Daoy (cell line): ENCODE measurements at regions not wholly inside any gene's neighbourhood (a gene's known extent, or its start where the extent isn't known, plus 50 kb on each side); places are given as distances from the start of the nearest gene placed in this dataset.

ENCODE experiments used
- DNase-seq: peaks from one replicate; pipeline ENCODE4 v3.0.0-alpha.2; 2015; ENCODE audit warnings: low read depth

DNA sequence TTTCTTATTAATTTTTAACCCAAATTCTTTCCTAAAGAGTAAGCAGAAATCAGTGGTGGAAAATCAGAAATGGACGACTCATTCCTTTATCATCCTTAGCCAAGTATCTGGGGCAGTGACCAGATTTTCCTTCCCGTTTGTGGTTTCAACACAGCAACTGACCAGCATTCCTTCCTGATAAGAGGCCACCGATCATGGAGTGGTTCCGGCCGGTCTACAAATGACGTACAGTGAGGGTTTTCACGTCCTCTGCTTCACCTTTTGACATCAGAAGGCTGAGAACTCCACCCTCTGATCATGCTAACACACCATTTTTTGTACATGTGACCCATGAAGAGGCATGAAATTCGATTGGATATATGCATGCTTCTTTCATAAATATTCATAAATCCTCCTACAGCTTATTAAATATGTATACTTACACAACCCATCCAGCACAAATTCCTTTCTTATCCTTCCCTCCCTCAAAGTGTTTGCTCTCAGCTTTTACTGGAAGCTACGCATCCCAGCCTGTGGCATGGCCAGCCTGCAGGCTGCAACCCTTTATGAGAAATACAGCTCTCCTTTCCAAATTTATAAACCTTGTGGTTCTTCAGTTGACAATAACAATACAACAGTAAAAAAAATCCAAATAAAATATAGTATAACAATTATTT lies 173.0 kb upstream of the CASK start:
- peak; percentile 66 for DNase-seq

- DNase-seq: no peak
These were observed 170.9 kb upstream of the CASK start for GRCh38 chrX:42094218-42094617.

DNA sequence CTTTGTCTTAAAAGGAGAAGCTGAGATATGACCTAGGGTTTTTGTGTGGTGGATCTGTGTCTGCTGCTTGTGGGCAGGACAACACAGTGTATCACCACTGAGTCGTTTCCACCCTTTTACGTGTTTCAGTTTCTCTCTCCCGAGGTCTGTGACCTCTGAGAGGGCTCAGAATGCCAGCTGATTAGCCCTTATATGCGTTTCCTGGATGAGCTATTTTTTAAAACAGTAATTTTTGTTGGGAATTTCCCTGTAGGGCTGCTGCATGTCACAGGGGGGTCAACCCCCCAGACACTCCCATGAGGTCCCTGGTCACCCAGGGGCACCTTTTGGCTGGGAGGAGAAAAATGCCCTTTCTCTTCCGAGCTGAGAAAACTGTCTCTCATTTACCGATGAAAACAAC lies 170.4 kb upstream of the CASK start:
- peak; percentile 7 for DNase-seq

- no peak for DNase-seq
These were observed 167.0 kb upstream of the CASK start for GRCh38 chrX:42090395-42090794.

DNA sequence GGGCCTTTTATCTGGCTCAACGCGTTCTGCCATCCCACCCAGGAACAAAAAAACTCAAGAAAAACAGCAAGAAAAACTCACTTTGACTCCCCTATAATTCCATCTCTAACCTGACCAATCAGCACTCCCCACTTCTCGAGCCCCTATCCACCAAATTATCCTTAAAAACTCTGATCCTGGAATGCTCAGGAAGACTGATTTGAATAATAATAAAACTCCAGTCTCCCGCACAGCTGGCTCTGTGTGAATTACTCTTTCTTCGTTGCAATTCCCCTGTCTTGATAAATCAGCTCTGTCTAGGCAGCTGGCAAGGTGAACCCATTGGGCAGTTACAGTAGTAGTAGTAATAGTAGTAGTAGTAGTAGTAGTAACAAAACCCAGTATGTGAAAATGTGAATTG lies 165.7 kb upstream of the CASK start:
- no peak for DNase-seq

DNA sequence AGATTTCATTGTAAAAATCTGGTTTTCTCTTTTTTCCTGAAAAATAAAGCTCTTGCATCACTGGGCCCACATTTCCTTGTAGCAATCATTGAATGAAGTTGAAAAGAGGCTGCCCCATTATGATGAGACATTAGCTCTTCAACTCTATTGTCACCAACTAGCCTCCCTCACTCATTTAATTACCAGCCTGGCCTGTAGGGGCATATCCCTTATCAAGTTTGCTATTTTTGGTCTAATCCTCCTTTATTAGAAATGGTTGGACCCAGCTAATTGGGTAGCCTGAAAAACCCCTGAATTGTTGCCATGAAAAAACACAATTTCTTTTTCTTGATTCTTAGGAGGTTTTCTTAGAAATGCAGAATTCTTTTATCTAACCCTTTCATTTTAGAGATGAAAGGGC lies 164.6 kb upstream of the CASK start:
- no peak for DNase-seq

- peak; percentile 33 for DNase-seq
These were observed 162.5 kb upstream of the CASK start for GRCh38 chrX:42085836-42086235.

- no peak for DNase-seq
These were observed 156.6 kb upstream of the CASK start for GRCh38 chrX:42079968-42080367.

GRCh38 chrX:42077675-42078074 lies 154.3 kb upstream of the CASK start:
- DNase-seq: no peak

DNA sequence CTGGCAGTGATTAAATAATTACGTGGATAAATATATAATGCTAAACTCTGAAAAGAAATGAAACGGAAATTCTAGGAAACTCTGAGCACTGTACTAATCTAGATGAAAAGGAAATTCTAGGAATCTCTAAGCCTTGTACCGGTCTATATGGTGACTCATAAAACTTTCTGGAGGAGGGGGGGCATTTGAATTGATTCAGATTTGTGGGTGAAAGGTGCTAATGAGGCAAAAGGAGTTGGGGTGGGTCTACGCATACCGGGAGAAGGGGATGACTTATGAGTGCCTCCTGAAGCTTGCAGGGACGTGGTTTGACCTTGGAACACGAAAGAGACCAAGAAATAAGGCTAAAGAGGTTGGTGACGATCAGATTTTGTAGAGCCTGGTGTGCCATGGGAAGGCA lies 151.7 kb upstream of the CASK start:
- DNase-seq: no peak

GRCh38 chrX:42073448-42073847 lies 150.1 kb upstream of the CASK start:
- DNase-seq: no peak

DNA sequence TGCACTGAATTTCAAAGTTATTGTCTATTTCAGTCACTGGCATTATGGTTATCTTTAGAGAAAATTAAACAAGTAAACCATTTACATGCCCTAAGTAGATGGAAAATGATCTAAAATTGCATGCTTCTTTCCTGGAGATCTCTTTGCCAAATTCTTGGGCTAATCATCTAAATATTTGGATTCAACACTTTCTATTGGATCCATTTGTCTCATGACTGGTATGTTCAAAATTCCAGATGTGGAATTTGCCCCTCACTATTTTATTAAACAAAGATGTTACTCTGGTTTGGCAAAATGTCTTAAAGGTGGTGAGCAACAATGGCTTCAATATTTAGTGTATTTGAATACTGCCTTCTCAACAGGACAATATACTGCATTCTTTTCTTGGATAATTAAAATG lies 147.5 kb upstream of the CASK start:
- DNase-seq: no peak

DNA sequence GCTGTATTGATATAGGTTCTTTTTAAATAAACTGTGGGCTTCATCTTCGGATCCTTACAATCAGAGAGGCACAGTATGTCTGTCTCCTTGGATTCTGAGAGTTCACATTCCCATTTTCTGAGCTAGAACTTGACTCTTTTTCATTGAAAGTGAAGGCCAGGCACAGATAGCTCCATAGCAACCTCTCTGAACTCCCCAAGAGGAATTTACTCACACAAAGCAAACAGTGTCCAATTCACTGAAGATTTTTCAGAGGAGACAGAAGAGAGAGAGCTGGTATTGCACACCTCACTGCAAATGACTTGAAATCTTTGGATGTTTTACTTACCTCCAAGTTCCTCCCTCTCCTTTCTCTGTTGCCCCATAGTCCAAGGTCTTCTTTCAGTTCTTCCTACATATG lies 130.9 kb upstream of the CASK start:
- no peak for DNase-seq

GRCh38 chrX:42050345-42050744 lies 127.0 kb upstream of the CASK start:
- no peak for DNase-seq

- DNase-seq: no peak
These were observed 124.5 kb upstream of the CASK start for GRCh38 chrX:42047886-42048285.

DNA sequence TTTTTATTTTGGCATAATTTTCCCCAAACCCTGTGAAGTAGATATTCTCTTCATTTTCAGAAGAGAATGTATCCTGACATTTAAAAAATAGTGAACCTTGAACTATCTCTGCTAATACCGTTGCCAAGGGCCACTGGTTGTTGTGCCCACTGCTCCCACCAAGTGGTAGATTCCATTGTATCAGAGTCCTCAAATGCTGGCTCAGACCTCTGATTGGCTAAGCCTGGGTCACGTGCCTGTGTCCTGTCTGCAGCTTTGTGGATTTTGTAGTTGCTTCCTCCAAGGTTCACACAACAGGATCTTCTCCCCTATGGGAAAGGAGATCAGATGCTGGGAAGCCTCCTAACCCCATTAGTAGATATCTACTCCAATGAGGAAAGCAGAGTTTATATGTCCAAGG lies 104.8 kb upstream of the CASK start:
- DNase-seq: peak; percentile 4

- no peak for DNase-seq
These were observed 104.1 kb upstream of the CASK start for GRCh38 chrX:42027367-42028000.

GRCh38 chrX:42025861-42026260 lies 102.5 kb upstream of the CASK start:
- DNase-seq: no peak

GRCh38 chrX:42023122-42023521 lies 99.8 kb upstream of the CASK start:
- no peak for DNase-seq

- no peak for DNase-seq
These were observed 98.8 kb upstream of the CASK start for GRCh38 chrX:42022158-42022557.

GRCh38 chrX:42021058-42021457 lies 97.7 kb upstream of the CASK start:
- DNase-seq: no peak

DNA sequence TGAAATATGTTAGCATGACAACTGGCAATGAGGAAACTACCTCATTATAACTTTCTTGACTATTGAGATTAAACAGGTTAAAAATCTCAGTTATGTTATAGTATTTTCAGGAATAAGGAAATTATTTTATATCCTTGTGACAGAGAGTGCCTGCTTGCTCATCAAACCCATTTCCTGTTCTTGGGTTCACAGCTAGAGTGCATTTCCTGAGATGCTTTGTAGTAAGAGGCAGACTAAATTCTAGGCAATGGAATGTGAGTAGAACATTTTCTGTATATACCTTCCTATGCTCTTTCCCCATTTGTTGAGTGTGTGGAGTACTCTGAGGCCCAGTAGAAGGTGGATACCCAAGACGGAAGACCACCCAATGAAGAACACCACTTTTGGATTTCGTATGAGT lies 96.9 kb upstream of the CASK start:
- no peak for DNase-seq

DNA sequence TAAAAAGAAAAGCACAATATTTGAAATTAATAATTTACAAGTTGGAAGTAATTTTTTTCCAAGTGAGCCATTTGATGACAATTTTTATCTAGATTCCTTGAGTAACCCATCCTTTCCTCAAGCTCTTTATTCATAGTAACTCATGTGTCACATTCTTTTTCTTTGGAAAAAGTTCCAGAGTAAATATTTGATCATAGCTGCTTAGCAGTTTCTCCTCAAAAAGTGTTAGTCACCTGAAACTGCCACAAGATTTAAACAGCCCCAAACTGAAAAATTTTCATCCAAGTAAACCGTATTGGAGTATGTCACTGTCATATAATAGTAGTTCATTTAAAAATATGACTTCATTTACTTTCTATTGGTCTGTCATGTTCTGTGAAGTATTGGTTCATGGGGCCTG lies 94.6 kb upstream of the CASK start:
- DNase-seq: no peak

- DNase-seq: no peak
These were observed 77.5 kb upstream of the CASK start for GRCh38 chrX:42000836-42001235.
